Islet precursor cell (in vitro differentiated cells): ENCODE measurements at regions not wholly inside any gene's neighbourhood (a gene's known extent, or its start where the extent isn't known, plus 50 kb on each side); places are given as distances from the start of the nearest gene placed in this dataset.
A peak's percentile ranks its signal among the peaks of the same experiment; 100 is the strongest.

Experiments
- DNase-seq: peaks from one replicate; pipeline ENCODE4 v3.0.0-alpha.2; 2018

DNA sequence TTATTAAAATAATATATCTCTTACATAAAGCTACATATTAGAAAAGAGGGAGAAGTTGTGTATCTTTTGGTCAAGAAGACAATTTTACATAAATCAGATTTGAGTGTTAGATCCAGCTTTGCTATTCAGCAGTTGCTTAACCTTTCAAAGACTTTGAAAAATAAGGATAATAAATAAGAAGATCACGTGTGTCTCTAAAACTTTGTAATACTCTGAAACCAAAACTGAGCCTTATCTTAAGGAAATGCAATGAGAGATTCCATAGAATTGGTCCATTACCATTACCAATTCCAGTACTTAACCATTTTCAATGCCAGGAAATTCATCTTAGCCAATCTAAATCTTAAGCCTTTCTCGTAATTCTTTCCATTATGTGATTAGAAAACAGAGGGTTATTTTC, 89.2 kb upstream of the COL5A2 start:
- DNase-seq: no peak

DNA sequence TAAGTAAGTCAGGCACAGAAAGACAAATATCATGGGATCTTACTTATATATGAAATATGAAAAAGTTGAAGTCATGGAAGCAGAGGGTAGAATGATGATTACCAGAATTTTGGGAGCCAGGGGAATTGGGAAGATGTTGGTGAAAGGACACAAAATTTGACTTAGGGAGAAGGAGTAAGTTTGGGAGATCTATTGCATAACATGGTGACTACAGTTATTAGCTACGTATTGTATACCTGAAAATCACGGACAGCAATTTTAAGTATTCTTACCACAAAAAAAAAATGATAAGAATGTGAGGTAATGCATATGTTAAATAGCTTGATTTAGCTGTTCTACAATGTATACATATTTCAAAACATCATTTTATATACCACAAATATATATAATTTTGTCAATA, 94.2 kb upstream of the COL5A2 start:
- DNase-seq: no peak

DNA sequence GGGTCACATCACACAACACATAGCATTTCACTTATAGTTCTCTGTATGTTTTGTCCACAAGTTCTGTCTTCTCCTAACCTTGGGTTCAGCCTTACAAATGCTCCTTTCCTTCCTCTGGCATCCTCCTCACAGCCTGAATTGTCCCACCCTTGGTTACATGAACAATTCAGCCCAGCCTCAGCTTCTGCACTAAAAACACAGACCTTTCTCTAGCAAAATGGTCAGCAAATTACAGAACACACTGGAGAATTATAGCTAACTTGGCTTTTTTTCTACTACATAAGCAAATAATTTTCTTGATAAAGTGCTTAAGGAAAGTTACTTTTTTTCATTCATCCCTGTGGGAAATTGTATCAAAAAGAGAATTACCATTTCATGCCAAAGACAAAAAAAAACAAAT, 94.8 kb upstream of the COL5A2 start:
- no peak for DNase-seq

DNA sequence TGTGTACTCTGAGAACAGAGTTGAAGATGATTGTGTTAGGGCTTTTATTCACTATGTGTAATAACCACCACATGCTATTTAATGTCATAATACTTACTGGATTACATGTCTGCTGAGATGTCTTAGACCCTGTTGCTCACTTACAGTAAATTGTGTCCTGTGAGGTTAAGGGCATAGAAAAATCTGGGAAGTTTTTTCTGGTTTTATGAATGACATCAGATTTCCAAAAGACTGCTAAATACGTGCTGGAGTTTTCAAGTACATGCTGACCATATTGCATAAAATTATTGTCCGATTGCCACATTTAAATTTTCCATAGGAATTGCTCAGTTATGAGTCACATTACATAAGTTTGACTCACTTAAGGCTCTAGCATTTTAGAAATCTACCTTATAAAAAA, 96.7 kb upstream of the COL5A2 start:
- no peak for DNase-seq

DNA sequence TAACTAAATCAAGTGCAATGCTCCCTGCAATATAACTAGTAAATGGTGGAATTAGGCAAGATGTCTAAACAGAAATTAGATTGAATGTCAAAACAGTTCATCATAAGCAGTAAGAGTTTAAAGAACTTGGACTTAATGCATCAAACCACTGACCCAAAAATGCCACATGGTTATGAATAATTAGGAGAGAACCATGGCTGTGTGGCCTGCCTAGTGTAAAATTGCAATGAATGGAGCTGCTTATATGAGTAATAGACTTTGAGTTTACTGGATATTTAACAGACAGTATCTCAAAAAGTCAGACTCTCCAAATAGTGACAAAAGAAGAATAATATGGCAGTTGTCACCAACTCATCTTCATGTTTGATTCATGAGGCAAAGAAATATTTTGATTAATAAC, 101.6 kb upstream of the COL5A2 start:
- no peak for DNase-seq

DNA sequence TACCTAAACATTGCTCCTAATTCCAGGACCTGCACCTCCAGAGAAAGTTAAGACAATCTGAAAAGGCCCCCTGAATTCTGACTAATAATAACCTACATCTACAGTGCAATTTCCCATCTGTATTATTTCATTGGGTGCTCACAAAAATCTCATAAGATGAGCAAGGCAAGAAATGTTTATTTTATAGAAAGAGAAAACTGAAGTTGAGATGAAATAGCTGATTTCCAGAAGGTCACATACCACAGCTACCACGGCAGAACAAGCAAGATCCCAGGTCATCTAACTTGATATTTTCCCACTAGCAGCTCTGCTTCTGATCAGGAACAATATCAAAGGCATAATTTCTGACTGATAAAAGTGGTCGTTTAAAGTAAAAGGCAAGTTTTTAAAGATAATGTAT, 105.8 kb upstream of the COL5A2 start:
- DNase-seq: no peak

DNA sequence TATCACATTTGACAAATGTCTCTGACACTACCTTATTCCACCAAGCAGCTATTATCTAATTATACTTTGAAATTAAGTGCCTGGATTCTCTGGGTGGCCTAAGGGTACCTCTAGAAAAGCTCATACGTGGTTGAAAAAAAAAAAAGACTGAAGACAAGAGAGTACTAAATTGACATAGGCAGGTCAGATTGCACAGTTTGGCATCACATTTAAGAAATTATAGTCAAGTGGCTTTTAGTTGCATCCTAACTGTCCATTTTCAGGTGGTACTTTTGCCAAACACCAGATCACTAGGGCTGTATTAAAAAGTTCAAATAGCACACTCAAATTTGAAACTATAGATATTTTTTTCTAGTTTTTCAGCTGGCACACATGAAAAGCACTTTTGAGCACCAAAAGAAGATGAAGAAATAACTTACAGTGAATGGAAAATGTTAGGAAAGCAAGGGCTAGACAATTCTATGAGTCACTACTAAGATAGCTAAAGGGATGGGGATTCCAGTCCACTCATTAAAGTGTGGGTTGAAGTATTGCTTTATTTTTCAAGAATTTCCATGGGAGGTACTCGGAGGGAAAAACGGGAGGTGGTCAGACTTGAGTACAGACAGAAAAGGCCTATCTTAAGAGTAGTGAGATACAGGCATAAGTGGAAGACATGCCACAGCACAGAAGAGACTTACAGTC, 106.5 kb upstream of the COL5A2 start:
- peak; percentile 65 for DNase-seq

DNA sequence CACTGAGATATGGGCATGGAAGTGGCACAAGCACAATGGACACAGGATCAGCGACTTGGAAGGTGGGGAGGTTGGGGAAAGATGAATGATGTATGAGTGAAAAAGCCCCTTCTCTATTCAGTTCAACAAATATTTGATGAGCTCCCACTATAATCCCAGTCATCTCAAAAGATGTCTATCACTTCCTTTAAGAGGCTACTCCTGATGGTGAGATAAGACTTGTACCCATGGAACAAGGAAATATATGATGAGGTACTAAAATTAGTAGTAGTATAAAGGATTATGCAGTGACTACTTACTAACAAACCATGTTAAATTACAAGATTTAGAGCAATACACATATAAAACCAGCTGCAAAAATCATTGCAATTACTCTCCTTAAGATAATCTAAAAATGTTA, 107.8 kb upstream of the COL5A2 start:
- no peak for DNase-seq

DNA sequence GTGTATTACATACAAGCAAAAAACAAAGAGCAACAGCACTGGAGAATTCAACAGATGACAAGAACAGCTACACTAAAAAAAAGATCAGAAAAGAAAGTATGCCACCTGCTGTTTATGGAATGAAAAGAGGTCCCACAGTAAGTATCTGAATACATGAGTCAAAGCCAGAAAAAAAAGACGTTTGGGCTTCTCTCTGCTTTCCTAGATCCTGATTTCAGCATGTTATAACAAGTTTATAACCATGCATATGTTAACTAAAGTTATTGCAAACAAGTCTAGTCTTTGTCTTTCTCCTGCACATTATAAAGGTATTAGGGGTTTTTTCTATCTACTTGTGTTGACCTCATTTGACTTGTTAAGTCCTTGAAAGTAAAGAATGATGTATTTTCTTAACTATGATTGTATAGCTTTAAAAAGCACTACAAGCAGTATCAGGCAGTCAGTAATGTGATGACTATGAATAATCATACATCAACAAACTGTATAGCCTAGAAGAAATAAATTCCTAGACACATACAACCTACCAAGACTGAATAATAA, 108.5 kb upstream of the COL5A2 start:
- no peak for DNase-seq

DNA sequence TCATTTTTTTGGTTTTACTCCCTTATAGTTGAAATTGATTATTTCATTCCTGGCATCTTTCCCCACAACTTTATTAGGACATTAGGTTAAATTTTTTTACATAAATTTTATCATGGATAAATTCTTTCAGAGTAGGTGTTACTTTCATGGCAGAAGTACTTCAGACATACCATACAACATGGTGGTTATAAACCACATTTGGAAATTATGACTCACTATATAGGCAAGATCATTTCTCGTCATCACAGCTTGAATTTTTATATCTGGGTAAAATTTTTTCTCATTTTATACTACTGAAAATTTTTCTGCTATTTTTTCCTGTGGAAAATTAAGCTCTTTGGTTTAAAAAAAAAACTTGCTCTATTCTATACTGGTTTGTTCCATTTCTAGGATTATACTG, 111.9 kb upstream of the COL5A2 start:
- DNase-seq: no peak

DNA sequence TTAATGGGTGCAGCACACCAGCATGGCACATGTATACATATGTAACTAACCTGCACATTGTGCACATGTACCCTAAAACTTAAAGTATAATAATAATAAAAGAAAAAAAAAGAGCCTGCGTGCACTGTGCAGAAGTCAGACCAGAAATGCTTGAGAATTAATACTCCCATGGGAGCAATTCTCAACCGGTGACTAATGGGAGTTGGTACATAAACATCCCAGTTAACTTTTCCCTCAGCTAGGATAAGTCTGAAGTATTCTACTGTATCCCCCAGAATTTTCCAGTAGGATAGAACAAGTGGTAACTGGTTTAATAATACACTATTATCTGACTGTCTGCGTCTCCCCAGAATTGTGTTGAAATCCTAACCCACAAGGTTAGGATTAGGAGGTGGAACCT, 113.6 kb upstream of the COL5A2 start:
- DNase-seq: no peak

DNA sequence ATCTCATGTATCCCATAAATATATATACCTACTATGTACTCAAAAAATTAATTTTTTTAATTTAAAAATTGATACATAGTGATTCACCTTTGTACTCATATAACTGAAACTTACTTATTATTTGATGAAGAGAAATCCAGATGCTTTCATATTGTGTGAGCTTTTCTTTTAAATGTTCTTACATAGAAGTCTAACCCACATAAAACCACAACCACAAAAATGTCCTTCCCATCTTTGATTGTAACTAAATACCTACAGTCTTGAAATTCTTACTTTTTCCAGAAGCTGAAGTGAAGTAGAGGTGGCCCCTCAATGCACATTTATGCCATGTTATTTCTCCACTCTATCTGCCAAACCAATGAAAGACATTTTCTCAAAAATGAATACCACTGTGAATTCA, 117.9 kb upstream of the COL5A2 start:
- no peak for DNase-seq

DNA sequence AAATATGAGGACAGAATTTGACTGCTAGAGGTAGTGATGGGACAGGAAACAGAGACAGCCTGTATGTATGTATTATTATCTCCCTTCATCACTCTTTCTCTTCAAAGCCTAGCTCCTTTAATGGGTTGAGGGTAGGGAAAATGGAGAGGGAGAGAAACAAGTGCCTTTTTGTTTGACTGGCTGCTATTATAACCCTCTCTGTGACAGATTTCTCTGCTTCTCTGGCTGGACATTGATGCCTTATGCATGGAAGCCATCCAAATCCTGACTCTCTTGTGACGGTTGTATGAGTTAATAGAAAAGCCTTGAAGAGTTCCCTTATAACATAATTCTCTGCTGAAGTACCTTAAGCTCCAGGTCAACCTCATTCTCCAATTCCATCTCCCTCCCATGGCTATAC, 118.5 kb upstream of the COL5A2 start:
- DNase-seq: no peak

DNA sequence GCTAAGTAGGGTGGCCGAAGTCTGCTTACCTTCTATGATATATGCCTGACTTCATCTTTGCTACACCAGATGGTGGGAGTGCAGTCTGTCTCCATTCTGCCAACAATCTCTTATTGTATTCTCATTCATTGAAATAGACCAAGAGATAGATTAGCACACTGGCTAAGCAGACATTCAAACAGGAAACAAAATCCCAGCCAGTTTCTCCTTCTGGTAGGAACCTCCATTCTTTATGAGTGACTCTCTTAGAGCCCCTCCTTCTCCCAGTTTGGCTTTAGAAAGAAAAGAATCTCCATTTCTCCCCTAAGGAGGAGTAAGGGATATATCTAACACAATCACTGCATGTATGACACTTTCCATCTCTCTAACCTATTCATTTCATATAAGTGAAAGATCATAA, 118.9 kb upstream of the COL5A2 start:
- DNase-seq: no peak

DNA sequence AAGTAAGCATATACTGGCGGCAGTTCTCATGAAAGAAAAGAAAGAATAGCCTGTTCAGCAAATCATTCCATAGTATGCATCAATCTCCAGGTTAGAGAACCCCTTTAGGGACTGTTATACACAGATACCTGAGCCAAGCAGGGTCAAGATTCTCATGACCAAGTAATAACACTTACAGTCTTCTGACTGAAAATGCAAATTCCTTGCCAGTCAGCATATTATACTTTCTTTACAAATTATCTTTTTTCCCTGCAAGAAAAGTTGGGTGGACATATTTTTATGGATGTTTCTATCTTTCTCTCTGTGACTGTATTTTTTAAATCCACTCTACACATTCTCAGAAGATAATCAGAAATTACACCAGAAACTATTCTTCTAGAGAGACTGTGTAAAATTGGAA, 120.4 kb upstream of the COL5A2 start:
- DNase-seq: no peak

DNA sequence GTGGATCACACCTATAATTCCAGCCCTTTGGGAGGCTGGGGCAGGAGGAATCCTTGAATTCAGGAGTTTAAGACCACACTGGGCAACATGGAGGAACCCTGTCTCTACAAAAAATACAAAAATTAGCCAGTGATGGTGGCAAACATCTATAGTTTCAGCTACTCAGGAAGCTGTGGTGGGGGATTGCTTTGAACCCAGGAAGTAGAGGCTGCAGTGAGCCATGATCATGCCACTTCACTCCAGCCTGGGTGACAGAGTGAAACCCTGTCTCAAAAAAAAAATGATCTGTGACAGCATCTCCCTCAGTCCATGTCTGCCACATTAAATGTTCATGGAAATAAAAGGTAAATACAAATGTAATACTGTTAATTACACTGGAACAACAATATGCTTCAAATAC, 121.4 kb upstream of the COL5A2 start:
- no peak for DNase-seq

DNA sequence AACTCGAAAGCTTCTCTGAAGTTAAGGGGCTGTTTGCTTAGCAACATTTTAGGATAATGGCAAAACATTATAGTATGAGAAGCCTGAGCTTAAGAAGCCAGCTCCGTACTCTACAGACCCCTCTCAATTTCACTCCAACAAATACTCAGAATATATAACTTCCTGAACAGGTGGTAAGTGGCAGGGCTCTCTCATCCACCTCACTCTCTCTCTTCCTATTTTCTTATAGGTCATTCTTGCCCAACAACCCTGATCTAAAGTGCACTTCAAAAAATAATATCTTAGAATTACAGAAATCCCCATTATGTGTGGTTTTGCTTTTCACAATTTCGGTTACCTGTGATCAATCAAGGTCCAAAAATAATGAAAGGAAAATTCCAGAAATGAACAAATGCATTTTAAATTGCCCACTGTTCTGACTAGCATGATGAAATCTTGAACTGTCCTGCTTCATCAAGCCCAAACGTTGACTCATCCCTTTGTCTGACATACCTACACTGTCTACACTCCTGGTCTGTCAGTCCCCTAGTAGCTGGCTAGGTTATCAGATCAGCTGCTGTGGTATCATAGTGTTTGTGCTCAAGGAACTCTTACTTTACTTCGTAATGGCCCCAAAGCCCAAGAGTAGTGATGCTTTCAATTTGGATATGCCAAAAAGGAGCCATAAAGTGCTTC, 122.8 kb upstream of the COL5A2 start:
- peak; percentile 69 for DNase-seq

DNA sequence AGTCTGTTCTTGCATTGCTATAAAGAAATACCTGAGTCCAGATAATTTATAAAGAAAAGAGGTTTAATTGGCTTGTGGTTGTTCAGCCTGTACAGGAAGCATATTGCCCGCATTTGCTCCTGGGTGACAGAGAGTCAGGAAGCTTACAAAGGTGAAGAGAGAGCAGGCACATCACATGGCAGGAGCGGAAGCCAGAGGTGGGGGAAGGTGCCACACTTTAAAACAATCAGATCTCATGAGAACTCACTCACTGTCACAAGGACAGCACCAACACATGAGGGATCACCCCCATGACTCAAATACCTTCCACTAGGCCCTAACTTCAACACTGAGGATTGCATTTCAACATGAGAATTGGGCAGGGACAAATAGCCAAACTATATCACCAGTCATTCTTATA, 124.8 kb upstream of the COL5A2 start:
- DNase-seq: no peak

DNA sequence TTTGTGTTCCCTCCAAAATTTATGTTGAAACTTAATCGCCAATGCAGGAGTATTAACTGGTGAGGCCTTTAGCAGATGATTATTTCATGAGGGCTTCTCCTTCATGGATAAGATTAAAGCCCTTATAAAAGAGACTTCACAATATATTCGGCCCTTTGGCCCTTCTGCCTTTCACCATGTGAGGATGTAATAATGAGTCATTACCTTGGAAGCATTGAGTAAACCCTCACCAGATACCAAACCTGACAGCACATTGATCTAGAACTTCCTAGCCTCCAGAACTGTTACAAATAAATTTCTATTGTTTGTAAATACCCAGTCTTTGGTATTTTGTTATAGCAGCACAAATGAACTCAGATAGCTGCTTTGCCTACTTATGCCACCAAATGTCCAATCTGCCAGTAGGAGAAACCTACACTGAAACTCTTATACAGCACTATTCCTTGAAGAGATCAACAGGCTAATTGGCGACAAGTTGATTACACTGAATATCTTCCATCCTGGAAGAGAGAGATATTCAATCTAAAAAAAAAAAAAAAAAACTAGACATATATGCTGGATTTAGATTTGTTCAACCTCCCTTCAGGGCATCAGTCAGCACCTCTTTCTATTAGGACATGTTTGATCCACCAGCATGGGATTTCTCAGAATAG, 125.9 kb upstream of the COL5A2 start:
- no peak for DNase-seq

DNA sequence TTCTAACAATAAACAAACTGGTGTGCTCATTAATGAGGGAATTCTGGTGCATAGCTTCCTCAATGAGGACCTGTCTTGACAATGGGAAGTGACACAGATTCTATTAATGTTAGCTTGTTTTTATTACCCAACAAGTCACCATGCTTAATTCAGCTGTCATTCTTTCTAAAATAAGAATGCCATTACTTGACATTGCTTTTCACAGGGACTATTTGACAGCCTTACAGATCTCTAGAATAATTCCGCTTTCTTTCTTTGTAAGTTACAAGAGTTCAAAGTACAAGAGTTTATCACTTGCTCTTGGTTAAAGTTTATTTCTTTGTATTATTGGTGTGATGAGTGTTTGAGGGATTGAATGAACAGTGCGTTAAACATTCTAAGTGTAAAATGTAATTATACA, 127.0 kb upstream of the COL5A2 start:
- DNase-seq: no peak

DNA sequence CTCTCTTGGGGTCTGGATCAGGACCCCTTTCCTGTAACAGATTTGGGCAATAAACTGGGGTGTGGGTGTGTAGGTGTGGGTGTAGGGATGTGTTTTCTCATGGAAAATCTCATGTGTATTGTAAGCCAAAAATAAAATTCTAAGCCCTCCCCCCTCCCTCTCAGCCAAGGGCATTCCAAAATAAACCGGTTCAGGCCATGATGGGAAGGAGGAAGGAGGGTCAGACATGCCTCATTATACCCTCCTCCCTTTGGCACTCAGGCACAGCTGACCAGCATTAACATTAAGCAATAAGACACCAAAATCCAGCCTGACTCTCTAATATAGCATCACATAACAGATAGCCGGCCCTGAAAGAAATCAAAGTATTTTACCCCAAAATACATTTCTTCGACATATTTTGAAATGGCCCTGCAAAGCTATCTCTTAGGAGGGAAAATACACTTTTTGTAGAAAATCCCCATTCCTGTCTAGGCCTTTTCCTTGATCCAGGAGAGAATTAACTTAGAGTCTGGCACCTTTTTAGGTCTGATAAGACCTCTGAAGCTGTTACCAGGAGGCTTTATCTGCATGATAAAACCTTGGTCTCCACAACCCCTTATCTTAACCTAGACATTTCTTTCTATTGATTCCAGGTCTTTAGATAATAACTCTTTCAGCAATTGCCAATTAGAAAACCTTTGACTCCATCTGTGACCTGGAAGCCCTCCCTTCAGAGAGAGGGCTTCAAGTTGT, 128.7 kb upstream of the COL5A2 start:
- no peak for DNase-seq

DNA sequence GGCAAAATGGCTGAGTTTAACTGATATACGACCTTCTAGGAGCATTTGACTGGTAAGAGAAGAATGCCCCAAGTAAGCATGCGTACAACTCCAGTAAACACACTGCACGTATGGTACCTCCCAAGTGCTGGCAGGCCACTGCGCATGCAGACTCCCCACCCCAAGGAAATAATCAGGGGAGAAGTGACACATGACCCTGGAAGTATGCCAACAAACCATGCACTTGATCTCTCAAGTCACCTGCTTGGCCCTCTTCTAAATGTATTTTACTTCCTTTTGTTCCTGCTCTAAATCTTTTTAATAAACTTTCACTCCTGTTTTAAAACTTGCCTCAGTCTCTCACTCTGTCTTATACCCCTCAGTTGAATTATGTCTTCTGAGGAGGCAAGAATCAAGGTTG, 129.8 kb upstream of the COL5A2 start:
- DNase-seq: no peak

DNA sequence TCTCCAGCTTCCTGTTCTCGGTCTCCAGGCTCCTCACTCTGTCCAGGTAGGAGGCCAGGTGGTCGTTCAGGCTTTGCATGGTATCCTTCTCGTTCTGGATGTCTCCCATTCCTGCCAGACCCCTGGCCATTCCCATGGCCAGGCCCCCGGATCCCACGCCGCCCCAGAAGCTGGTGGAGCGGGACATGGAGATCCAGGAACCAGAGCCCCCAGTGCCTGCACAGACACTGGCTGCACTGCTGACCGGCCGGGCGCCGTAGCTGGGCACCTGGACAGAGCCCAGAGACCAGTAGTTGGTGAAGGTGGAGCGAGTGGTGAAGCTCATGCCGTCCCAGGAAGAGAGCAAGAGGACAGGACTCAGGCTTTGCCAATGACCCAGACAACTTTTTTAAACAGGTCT, 129.1 kb upstream of the WDR75 start:
- DNase-seq: no peak

DNA sequence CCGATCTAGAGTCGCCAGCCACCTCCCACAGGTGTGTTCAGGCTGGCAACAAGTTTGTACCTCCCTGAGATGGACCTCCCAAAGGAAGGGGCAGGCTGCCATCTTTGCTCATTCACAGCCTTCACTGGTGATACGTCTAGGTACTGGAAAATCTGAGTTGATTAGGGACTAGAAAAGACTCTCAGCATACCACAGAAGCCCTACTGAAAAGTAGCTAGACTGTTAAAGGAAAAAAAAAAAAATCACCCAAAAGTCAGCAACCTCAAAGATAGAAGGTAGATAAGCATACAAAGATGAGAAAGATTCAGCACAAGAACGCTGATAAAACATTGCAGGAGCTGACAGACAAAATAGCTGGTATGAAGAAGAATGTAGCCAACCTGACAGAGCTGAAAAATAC, 128.6 kb upstream of the WDR75 start:
- DNase-seq: no peak
